GM18508 (cell line): ENCODE measurements at regions not wholly inside any gene's neighbourhood (a gene's known extent, or its start where the extent isn't known, plus 50 kb on each side); places are given as distances from the start of the nearest gene placed in this dataset.

Experiments used
- ATAC-seq: cut with Tn5 transposase; IDR thresholded peaks from one replicate; pipeline ENCODE4 v1.9.1; 2021; ENCODE audit warnings: moderate number of reproducible peaks; ENCODE audit not compliant: insufficient read depth, unreplicated experiment

DNA sequence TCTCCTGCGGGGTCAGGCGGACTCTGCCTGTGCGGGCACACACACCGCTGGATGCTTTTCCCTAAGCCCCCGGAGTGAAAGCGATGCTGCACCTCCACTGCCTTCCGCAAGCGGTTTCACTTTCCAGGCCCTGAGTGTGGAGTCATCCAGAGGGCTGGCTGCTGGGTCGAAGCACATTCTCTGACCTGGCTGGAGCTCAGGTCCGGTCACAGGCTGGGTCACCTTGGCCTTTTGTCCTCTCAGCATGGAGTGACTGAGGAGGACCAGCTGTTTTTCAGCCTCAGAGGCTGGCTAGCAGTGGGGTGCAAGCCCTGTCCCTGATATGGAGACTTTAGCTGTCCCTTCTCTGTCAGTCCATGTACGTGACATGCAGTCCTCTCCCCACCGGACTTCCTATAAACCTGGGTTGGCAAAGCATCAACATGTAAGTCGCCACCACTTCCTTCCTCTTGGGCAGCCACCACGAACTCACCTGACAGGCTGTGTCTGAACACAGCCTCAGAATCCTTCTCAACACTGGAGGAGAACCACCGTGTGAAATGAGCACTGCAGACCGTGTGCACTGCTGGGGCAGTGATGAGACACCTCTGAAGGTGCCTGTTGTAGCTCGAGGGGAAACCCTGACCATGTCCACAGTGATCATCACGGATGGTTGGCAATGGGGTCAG lies 51.3 kb downstream of the GADD45G start:
- ATAC-seq = no peak

DNA sequence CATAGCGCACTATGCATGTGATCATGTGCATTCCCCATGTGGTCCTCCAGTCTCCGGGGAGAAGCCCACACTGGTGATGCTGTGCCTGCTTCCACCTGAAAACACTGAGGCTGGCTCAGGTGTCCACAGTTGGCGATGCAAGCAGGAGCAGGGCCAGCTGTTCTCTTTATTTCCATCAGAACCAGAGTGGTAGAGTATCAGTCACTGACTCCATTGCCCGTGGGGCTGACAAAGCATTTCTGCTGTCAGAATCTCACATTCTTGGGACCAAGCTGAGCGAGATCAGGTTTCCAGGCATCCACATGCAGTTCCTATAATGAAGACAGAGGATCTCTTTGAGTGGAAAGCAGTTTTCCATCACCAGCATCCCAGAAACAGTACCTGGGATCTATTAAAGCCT lies 52.5 kb downstream of the GADD45G start:
- no peak for ATAC-seq

DNA sequence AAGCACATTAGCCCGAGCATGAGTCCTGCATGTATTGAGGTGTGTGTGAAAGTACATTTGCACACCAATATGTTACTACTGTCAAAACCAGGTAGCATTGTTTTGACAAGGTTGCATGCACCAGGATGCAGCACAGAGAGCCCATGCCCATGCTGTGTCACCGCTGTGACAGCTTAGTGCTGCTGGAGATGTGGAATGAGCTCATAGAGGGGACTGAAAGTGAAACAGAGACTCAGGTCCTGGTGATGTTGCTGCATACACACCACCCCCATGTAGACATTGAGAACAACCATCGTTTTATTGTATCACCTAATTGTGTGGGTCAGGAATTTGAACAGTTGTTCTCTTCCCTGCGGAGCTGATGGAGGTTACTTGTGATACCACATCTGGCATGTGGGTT lies 53.0 kb downstream of the GADD45G start:
- no peak for ATAC-seq

DNA sequence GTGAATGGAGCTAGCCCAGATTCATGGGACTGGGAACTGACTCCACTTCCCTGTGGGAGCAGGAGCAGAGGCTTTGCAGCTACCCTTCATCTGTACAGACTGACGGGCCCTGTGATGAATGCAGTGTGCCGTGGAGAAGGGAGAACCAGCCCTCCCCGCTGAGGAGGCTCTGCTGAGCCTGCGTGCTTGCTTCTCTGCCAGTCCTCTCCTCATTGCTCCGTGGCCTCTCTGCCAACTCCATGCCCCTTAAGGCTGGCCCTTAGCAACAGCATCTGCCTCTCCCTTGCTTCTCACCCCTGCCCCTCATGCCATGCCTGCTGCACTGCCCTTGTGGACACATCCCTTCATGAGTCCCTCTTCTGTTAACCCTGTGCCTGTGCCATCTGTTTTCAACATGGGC lies 53.6 kb downstream of the GADD45G start:
- no peak for ATAC-seq

DNA sequence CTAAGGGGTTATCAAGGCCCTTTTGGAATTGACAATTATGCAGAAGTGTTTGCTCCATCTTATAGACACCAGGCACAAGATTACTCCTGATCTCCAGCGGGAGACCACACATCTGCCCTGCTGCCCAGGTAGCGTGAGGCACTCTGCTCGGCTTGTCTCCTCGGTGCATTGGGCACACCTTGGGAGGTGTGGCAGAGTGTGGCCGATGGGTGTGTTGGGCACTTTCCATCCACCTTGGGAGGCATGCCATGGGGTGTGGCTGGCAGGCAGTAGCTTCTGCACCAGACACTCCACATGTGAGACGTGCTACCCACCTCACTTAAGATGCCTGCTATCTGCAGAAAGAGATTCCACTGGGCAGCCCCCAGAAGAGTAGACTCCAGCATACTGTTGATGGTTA lies 54.1 kb downstream of the GADD45G start:
- ATAC-seq = no peak

DNA sequence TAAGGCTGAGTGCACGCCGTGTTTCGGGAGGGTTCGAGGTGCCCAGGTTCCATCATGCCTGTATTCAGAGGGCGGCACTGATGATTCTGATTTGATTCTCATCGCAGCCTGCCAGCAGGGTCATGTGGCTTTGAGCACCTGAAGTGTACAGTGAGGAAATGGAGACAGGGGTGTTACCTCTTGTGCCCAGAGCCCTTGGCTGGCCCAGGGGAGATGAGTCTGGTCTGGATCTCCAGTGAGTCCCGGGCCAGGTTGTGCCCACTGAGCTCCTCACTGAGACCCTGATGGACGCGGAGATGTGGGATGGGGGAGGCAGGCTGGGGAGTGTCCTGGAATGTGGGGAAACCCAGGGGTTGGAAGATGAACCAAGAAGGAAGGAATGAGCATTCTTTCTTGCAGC lies 54.7 kb downstream of the GADD45G start:
- ATAC-seq = no peak

DNA sequence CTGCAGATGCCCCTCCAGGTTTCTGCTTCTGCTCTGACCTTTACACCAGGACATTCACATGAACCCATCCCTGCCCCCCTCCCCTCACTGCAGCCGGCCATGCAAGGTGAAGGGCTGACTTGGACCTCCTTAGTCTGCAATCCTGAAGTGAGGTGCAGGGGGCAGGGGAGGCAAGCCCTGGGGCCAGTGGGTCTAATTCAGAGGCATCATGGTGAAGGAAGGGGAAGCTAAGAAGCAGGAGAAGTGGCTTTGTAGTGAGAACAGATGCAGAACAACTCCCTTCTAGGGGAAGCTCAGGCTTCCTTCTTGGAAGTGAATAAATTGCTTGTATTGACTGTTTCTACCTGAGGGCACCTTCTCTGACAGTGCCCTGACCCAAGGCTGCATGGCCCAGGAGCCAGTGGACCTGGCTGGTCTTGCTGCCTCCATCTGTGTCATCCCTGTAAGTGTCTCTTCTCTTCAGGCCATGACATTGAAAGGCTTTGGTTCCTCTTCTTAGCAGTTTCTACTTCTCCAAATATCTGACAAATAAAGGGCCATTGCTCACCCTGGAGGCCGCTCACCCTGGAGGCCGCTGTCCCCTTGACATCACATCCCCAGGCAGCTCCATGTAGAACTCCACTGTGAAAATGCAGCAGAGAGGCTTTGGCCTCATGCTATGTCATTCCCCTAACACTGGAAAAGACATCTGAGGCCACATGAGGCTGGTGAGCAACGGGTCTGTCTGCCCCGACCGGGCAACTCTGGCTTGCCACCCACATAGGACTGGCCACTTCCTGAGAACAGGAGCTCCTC lies 55.3 kb downstream of the GADD45G start:
- no peak for ATAC-seq

DNA sequence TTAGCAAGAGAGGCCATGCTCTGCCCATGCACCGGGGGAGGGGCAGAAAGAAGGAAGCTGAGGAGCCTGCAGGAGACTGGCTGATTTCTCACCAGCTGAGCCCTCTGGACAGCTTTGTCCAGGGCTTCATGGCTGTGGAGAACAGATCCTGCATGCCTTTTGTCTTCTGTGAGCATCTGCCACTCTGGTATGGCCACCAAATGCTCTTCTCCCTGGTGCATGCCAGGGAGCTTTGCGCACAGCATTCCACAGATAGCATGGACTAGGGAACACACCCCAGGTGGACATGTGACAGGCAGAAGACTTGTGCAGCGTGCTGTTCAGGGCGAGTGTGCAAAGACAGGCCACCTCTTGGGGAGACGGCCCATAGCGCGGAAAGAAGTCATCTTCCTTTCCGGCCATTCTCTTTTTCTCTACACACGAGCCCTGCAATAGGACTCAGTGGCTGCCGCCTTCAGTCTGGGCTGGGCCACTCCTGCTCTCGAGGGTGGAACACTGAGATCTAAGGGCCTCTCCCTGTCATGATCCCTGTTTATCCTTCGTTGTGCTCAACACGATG lies 56.7 kb downstream of the GADD45G start:
- ATAC-seq = no peak

DNA sequence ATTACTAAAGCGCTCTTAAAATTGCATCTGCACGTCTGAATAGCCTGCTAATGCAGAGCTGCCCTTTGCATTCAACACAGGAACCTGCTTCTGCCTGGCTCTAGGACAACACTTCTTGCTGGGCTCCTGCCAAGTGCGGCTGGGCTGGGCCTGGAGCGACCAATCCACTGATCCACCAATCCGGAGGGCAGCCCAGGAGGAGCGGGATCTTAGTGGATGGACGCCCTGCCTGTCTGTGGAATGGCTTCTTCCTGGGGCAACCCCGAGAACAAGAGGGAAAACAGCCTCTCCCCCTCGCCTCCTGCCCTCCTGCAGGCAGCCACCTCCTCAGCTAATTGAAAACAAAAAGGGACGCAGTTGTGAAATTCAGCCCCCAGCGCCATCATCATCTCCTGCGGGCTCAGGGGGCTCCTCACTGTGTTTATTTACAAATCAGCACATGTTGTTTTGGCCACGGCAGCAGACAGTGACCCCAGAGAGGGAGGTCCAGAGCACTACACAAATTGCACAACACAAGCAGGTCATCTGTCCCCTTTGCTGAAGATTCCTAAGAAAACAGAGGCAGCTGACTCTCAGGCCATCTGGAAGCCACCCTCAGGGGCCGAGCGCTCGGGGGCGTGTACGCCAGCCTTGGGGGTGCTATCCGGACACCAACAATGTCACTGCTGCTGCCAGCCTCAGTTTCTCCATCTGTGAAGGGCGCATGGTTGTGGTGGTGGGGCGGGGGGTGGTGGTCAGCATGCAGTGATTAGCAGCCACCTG lies 57.3 kb downstream of the GADD45G start:
- ATAC-seq = no peak

DNA sequence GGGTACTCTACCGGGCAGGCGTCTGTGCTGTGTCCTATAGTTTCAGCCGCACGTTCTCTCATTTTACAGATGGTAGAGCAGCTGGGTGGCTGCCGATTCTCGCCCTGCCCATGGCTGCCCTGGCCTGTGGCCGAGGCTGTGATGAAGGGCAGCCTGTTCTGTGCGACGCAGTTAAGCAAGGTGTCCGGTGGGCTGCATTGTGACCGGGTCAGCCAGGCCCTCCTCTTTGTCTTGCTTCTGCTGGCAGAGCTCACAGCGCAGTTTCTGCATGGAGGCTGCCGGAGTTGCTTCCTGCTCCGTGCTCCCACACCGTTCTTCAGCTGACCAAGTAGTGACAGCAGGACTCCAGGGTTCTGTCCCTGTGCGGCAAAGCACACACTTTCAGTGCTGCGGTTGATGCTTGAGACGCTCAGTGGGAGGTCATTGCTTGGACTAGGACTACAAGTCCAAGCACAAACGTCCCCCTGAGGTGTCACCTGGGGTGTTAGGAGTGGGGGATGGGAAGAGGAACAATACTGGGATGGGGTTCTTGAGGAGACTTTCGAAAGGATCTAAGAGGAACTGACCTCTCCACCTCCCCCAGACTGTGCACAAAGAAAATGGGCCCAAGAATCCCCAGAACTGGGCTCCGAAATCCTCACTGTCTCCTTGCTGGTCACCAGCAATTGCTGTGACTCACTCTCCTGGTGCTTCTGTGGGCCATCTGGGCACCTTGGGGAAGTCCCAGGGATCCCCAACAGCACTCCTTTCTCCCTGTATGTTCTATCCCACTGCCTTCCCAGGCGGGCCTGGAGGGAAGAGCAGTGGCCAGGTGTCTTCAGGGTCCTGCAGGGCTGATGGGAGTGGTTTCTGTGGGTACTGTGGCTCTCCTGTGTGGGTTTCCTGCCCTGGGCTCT lies 58.2 kb downstream of the GADD45G start:
- no peak for ATAC-seq

DNA sequence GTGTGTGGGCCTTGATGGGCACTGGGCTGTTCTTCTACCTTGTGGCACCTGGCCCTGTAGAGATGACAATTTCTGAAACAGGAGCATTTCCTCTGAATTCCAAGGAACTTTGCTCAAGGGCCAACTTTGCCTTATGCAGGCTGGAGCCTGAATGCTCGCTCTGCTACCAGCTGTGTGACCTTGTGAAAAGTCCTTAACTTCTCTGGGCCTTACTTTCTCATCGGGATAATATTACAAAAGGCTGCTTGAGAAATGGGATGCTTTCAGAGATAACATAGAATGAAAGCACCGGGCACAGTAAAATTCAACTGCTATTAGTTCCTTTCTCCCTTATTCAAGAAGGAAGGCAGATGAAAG lies 58.8 kb downstream of the GADD45G start:
- no peak for ATAC-seq

DNA sequence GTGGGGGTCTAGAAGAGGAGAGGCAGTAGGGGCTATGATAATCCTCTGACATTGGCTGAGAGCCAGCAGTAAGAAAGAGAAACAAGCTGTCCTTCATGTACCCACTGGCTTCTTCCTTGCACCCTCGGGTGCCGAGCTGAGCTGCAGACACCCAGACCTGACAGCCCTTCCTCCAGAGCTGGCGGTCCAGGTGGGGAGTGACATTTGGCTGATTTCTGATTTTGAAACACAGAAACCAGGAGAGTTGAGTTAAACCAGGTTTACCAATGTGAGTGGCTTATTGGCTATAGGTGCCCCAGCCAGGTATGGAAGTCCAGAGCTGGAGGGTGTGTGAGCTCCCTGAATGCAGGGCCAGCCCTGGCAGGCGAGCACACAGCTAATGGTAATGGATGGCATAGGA lies 59.2 kb downstream of the GADD45G start:
- no peak for ATAC-seq

DNA sequence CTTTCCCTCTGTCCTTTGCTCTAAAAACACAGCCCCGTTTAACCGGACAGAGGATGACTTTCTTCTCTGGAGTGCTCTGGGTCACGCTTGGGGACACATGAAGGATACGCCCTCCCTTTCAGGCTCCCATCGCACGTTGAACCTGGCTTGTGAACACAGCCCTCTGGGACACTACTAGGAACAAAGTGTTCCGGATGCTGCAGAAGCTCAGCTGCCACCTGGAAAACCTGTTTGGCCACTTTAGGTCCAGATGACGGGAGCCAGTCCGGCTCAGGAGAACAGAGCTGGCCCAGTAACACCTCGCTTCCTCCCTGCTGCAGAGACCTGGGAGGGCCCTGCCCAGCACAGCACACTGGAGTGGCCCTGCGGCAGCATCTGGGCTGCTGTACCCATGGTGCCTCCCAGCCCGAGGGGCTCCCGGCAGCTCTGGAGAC lies 60.1 kb downstream of the GADD45G start:
- ATAC-seq = no peak

DNA sequence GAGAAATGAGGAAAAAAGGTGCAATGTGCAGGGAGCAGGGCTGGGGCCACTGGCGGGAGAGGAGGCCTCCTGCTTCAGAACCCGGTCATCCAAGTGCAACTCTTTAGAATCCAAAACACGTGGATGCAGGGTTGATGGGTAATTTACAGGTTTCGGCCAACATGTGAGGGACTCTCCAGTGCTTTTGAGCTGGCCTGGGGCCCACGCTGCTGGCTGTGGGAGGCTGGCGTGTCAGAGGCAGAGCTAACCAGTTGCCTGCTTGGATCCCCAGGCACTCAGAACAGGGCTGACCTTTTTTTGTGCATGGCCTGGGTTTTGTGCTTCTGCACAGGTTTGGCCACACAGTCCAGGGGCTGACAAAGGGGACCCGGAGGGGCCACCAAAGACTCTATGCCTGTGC lies 61.6 kb downstream of the GADD45G start:
- ATAC-seq = no peak

DNA sequence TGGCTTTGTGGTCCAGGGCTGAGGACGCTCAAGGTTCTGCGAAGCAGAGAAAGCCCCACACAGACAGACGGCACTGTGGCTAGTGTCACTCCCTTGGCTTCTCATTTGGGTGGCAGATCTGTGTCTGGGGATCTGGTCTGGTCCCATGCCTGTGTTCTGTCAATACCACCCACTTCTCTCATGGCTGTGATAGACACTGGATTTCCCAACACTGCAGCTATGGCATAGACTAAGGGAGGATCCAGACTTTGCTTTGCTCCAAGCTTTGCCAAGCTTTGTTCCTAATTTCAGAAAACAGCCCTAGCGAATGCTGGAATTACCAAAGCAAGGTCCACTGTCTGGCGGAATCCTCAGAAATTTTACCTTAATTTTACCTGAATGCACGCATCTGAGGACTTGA lies 62.1 kb downstream of the GADD45G start:
- ATAC-seq = no peak

DNA sequence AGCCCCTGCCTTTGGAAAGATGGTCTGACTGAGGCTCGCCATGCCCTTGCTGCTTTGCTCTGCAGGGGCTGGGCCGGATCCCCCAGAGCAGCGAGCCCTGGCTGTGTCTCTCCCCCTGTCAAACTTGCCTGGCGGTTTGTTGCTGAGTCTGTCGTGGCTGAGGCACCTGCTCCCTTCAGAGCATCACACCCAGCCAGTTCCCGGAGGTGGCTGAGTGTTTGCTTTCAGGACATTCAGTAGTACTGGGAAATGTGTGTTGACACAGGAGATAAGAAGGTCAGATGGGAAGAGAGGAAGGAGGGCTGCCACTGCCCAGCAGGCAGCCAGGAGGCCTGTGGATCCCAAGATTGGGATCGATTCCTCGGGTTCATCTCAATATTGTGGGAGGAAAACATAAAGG lies 62.9 kb downstream of the GADD45G start:
- ATAC-seq = no peak

DNA sequence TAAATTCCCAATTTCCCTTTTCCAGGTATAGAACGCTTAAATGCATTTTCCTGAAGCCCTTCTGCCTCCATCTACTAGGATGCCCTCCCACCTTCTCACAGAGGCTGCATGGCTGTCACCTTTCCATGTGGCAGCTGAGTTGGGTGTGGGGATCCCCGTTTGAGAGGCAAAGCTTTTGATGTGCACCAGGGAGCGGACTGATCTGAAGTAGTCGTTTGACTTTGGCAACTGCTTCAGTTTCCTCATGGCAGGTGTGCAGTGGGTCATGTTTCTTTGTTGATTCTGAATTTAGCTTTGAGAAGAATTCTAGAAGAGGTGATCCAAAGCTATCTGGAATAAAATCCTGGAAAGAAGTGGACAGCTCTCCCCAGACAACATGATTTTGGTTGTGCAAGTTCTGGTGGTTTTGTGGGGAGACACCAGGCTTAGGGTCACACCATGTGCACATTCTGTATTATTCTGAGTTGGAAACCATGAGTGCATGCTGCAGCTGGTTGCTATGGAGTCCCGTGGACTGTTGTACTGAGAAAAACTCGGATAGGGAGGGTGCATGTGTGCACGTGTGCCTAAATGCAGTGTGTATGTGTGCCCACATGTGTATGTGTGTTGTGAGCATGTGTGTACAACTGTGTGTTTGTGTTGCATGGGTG lies 63.5 kb downstream of the GADD45G start:
- no peak for ATAC-seq

DNA sequence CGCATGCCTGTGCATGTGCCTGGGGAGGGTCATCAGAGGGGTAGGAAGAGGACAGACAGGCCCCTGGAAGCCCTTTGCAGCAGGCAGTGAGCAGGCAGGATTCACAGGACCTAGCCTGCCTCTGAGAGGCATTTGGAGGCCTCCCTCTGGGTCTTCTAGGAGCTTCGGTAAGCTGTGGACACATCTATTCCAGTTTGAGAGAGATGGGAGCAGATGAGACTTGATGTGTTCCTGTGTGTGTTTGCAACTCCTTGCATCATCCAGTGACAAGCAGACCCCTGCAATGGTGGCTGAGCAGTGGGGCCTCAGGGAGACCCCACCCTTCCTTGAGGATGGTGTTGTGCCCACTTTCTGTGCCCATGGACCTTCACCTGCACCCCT lies 64.0 kb downstream of the GADD45G start:
- ATAC-seq = no peak

DNA sequence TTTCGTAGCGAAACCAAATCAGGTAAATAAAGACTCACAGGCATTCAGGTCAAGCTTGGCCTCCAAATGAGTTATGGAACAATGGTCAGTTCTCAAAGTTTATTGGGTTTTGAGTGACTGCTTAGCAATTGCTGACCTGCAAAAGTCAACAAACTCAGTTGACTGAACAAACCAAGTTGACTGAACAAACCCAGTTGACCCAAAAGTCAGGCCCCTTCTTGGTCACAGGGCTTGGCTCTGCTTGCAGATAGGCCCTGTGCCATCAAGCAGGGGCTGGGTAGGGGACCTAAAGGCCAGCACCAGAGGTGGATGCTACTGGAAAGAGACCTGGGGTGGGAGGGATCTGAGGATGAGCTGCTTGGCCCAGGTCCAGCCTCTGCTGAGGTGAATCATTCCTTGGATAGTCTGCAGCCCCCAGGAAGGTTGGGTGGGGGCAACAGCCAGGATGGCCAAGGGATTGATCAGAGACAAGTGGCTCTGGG lies 64.6 kb downstream of the GADD45G start:
- no peak for ATAC-seq

DNA sequence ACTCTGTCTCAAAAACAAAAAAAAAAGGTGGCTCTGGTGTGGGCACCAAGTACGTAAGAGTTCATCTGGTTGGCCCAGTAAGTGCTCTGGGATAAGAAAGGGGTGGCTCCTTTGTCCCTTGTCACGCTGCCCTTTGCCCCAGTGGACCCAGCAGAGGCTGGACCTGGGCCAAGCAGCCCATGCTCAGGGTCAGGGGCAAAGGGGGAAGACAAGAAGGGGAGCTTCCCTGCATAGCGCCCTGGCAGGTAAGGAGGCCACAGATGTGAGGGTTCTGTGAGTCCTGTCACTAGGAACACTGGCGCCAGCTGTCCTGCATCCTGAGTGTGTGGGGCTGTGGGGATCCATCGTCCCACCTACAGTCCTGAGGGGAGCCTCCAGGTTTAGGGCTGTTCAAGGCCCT lies 65.3 kb downstream of the GADD45G start:
- ATAC-seq = no peak
